ENCODE measurements at regions not wholly inside any gene's neighbourhood (a gene's known extent, or its start where the extent isn't known, plus 50 kb on each side); places are given as distances from the start of the nearest gene placed in this dataset.

- TF ChIP-seq CTCF (IDR thresholded peaks at IDR 0.05) (no peak), REST (IDR thresholded peaks at IDR 0.05; ENCODE audit: insufficient read depth in 1 of 2, low read depth in 2 of 2, low read length in 1 of 2) (no peak), TCF7L2 (IDR thresholded peaks at IDR 0.05; ENCODE audit: low read depth, low read length) (no peak), POLR2AphosphoS5 (IDR thresholded peaks at IDR 0.05; ENCODE audit: low read depth, low read length) (no peak), SIN3A (IDR thresholded peaks at IDR 0.05; ENCODE audit: borderline replicate concordance, insufficient read depth, low read depth, low read length) (no peak)
These were observed 131.6 kb downstream of the TLR4 start for GRCh38 chr9:117835798-117836197.

Data from Panc1 (cell line).